Activated CD8-positive, alpha-beta memory T cell treated with anti-CD3 and anti-CD28 coated beads for 1 hour (primary cell): ENCODE measurements at regions not wholly inside any gene's neighbourhood (a gene's known extent, or its start where the extent isn't known, plus 50 kb on each side); places are given as distances from the start of the nearest gene placed in this dataset.

Source experiments
- DNase-seq, 2 donors: peaks; one replicate each; pipeline ENCODE4 v3.0.0-alpha.2; 2020; ENCODE audit warnings: low read depth in 1 of 2; ENCODE audit errors: extremely low read depth in 1 of 2

GRCh38 chr4:123966990-123967769 lies 570.6 kb downstream of the SPRY1 start:
- no peak for DNase-seq

- DNase-seq: no peak
These were observed 575.4 kb downstream of the SPRY1 start for GRCh38 chr4:123972031-123972430.

DNA sequence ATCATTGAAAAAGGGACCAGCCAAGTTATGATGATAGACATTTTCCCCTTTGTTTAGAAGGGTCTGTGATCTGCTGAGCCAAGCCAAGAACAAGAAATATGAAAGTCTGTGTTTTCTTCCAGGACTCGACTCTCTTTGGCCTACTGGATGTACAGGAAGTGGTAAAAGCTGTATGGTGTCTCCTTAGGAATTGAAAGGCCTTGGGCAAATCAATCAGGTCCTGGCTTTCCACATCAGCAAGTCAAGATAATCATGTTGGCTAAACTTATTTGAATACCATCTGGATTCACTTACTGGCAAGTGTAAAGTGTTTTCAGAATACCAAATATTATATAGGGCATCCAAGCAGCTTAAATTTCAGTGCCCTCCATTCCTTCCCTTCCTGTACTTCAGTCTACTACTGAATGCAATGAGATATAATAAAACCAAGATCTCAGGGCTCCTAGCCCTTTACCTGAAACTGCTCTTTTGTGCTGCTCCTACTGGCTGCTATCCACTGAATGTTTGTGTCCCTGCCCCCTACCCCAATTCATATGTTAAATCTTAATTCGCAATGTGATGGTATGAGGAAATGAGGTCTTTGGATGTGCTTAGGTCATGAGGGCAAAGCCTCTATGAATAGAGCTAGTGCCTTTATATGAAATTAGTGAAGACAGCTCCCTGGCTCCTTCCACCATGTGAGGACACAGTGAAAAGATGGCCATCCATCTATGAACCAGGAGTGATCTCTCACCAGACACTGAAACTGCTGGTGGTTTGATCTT lies 578.0 kb downstream of the SPRY1 start:
- DNase-seq: no peak

GRCh38 chr4:123976285-123976684 lies 579.7 kb downstream of the SPRY1 start:
- no peak for DNase-seq

GRCh38 chr4:123976819-123977218 lies 580.2 kb downstream of the SPRY1 start:
- no peak for DNase-seq

DNA sequence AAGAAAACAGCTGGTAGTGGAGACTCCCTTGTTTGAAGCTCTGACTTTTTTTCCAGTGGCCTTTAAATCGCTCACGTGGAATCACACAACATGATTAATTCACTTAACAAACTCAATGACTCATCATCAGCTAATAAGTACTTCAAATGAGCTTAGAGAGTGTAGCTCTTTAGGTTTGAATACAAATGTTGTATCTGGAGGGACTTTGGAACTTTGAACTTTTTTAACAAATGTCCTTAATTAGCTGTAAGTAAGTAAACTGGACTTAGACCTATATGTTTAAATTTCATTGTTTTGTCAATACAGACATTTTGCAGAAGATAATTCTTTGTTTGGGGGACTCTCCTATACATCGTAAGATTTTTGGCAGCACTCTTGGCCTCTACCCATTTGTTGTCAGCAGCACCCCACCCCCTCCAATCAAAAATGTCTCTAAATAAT lies 581.1 kb downstream of the SPRY1 start:
- no peak for DNase-seq

DNA sequence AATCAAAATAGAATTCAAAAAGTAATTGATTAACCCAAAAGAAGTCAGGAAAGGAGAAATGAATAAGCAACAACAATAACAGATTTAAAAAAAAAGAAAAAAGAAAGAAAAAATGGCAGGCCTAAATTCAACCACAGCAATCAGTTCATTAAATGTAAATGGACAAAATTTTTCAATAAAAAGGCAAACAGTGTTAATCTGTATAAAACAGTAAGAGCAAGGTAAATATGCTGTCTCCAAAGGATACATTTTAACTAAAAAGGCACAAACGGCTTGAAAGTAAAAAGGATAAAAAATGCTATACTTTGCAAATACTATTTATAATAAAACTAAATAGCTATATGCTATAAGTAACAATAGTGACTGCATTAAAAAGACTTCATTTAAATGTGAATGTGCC lies 582.0 kb downstream of the SPRY1 start:
- DNase-seq: no peak

DNA sequence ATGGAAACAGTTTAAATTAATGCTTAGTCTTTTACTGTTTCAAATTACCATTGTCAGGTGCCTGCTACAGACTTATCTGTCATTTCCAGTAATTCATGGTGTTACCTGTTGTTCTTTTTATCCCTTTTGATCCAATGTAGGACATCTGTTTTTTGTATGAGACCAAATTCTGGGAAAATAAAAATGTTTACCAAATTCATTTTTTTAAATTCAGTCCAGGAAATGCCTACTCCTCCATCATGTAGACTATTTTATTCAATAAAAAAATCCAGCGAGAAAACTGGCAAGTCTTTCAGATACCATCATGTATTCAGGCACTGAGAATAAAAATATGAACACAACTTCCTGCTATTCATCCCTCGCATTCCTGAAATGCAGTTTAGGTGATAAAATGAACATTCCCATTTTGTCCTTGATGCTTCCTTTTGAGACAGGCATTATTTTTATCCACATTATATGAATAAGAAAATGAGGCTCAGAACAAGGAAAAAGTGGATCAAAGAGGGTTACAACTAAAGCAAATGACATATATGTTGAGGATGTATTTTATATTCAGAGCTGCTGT lies 584.2 kb downstream of the SPRY1 start:
- no peak for DNase-seq

DNA sequence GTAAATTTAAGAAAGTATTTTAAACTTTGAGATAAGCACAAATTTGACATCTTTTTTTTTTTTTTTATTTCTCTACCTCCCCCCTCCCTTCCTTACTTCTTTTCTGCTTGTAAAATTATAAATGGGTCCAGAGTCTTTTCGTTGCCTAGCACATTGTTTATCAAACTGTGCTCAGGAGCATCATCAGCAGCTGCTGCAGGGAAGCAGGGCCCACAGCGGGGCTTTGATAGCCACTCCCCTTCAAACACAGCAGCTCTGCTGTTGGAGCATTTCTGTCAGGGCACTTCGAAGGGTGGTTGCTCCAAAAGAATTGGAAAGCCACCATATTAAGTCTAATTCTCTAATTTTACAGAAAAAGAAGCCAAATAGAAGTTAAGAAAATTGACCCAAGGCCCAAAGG lies 588.3 kb downstream of the SPRY1 start:
- DNase-seq: no peak

- DNase-seq: no peak
These were observed 589.7 kb downstream of the SPRY1 start for GRCh38 chr4:123986268-123986798.

- DNase-seq: no peak
These were observed 590.8 kb downstream of the SPRY1 start for GRCh38 chr4:123987408-123987807.

GRCh38 chr4:123990310-123990870 lies 593.8 kb downstream of the SPRY1 start:
- no peak for DNase-seq

DNA sequence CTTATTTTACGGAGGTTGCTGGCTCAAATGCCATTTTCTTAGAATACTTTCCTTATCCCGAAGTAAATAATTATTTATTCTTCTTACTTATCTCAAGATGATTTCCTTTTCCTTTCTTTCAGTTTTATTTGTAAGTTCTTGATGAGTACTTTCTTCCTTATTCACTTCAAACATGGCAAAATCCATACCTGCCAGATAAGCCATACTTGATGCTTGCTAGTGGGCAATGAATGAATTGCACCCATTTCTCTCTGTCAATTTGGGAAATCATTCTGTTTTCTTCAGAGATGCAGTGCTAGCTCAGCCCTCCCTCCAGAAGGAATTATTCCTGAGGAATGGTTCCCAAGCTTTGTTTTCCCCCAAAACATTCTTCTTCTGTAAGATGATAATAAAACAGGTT lies 598.3 kb downstream of the SPRY1 start:
- no peak for DNase-seq

DNA sequence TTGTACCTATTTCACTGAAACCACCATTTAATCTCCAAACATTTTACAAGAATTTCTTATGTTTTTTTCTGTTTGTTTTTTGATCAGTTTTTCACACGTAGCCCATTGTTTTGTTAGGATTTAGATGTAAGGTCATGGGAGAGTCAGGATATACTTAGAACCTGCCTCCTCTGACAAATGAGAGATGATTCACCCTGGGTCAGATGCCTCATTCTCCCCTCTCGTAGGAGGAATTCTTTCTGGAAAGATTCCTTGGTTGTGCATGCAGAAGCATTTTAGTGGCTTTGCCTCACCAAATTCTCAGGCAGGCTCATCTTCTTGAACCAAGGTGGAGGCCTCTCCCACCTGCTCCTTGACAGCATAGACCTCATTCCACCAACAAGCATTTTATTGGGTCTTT lies 599.3 kb downstream of the SPRY1 start:
- DNase-seq: no peak

DNA sequence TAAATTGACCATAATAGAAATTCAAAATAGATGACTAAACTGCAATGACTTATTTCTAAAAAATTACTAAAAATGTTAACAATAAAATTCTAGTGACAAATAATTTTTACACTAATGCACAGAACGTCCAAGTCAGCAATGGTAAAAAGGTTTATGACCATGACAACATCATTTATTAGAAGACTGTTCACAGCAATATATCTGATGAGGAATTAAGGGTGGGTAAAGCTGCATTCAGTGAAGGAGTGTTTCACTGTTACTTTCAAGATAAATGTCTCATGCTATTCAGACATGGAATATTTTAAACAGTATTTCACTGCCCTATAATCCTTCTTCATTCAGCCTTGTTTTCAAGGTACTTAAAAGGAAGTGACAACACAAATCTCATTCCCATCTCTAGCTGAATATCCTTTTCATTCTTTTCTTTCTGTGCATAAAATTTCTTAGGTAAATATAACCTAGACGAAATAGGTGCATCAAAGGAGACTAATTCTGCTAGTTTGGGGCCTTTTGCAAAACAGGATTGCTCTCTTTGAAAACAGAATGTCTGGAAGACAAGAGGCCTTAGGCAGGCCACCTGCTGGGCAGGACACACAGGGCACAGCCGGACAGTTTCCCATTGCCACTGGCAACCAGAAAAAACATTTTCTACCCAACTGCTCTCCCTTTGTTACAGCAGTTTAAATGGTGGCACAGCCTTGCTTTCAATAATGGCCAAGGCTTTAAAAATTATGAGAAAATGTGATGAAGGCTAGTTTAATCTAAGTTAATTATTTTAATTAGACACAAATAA lies 600.3 kb downstream of the SPRY1 start:
- DNase-seq: no peak

- no peak for DNase-seq
These were observed 601.3 kb downstream of the SPRY1 start for GRCh38 chr4:123997776-123998449.

DNA sequence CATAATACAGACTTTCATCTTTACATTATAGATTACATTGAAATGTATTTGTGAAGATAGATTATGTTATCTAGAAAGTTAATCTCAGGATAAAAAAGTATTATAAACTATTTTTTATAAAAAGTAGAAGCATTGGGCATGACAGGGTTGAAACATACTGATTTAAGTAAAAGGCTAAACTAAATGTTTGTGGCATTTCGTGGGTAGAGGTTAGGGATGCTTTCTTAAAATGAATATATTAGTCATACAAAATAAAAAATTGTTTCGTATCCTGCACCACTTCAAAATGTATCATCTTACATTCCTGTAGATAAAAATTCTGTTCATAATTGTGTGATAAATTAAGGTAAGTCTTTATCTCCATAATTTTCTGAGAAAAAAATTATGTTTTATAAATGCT lies 603.6 kb downstream of the SPRY1 start:
- no peak for DNase-seq

DNA sequence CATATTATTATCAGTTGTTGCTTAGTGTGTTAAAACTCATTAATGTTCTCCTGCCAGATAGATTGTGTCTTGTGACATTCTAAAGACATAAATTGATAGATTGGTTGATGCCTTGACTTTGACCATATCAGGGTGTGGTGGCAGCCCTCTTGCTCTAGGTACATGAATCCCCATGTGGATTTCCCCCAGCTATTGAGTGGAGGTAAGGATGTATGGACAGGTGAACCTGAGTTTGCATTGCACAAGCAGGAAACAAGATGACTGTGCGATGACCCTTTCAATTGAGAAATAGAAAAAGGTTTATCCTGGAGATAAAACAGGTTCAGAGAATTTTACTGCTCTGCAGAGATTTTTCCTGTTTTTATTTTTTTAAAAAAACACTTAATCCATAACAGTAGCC lies 619.2 kb downstream of the SPRY1 start:
- DNase-seq: no peak

DNA sequence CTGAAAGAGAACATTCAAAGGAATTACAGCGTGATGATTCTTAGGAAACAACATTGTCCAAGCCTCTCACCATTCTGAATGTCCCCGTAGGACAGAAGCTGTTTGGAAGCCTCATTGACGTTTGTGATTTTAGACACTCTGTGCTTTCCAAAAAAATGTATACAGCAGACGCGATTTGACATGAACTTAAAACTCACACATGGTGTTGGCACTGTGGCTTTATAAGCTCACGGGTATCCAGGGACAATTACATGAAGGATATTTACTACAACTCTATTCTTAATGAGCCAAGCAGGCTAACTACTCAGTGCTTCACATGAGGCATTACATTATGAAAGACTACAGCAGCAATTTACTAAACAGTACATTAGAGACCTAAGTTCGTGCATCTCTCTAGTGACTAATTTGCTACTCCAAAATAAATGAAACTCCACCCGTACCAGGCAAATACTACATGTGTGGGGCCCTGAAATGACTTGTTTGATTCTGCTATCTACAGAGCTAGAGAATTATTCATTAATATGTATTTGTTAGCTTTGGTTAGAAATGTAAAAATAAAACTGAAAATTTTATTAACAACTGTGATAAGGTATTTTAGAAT lies 620.7 kb downstream of the SPRY1 start:
- no peak for DNase-seq
